Upper lobe of left lung (tissue), 4 donors: ENCODE measurements at regions not wholly inside any gene's neighbourhood (a gene's known extent, or its start where the extent isn't known, plus 50 kb on each side); places are given as distances from the start of the nearest gene placed in this dataset.

Source experiments
- POLR2AphosphoS5 ChIP-seq, 2 donors: sonication (generic); formaldehyde crosslinking; IDR thresholded peaks; one replicate each; pipeline ENCODE4 v1.5.1; 2017; ENCODE audit warnings: antibody characterized with exemption in 2 of 2
- TF ChIP-seq, protein P1 (sequence below), 6 experiments: fragments of 450-650 bp in 4 of 6; fragments of 200-600 bp in 2 of 6; sonication (generic) in 2 of 6; IDR thresholded peaks; one replicate each; pipeline ENCODE4 v1.5.1; 2016 to 2019; ENCODE audit warnings: antibody characterized with exemption in 6 of 6

DNA sequence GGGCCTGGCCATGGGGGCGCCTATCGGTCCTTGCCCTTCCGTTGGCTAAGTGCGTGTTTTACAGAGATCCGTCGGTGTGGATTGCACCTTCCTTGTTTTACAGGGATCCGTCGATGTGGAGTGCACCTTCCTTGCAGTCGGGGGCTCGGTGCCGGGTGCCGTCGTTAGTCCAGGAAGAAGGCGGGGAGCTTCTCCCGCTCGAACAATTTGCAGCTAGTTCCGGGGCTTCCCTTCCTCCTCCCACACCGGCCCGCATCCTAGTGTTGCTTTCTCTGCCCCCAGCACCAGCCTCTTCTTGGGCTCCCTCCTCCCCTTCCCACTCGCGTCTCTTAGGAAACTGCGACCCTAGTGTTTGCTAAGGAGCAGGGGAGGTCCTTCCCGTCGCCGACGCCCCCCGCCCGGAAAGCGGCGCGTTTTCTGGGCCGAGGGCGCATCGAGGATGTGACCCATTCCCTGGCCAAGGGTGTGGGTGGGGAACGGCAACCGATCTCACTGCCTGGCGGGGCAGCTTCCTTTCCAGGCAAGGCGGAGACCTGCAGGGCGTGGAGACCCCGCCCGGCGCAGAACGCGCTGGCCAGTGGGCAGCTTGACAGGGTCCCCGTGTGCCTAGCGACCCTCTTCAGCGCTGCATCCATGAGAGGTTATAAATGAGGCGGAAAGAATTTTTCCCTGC is 75.7 kb upstream of the ZNF91 start:
- TF ChIP-seq, protein P1, sequence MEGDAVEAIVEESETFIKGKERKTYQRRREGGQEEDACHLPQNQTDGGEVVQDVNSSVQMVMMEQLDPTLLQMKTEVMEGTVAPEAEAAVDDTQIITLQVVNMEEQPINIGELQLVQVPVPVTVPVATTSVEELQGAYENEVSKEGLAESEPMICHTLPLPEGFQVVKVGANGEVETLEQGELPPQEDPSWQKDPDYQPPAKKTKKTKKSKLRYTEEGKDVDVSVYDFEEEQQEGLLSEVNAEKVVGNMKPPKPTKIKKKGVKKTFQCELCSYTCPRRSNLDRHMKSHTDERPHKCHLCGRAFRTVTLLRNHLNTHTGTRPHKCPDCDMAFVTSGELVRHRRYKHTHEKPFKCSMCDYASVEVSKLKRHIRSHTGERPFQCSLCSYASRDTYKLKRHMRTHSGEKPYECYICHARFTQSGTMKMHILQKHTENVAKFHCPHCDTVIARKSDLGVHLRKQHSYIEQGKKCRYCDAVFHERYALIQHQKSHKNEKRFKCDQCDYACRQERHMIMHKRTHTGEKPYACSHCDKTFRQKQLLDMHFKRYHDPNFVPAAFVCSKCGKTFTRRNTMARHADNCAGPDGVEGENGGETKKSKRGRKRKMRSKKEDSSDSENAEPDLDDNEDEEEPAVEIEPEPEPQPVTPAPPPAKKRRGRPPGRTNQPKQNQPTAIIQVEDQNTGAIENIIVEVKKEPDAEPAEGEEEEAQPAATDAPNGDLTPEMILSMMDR (IDR thresholded peaks at IDR 0.05), result no peak
- TF ChIP-seq POLR2AphosphoS5 (IDR thresholded peaks at IDR 0.05), result no peak
